ENCODE measurements at regions not wholly inside any gene's neighbourhood (a gene's known extent, or its start where the extent isn't known, plus 50 kb on each side); places are given as distances from the start of the nearest gene placed in this dataset.
A peak's percentile ranks its signal among the peaks of the same experiment; 100 is the strongest.

DNA sequence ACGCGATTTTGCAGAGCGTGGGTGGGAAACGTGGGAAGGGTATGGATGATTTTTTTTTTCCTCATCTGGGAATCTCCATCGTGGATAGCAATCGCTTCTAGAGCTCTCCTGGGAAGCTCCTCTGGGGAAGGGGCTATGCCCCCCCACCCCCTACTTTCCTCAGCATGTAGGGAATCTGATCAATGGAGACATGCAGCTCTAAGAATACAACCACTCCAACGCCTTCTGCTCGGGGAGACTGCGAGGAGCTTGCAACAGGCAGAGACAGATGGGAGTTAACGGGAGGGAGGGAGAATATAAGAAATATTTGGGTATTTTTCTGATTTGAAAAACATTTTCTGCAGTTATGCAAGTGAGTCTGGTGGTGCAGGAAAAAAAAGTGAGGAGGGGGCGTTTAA lies 104.6 kb upstream of the HSD17B12 start:
- DNase-seq (ENCODE audit: low read depth): no peak

GRCh38 chr11:43576320-43576802 lies 104.2 kb upstream of the HSD17B12 start:
- no peak for DNase-seq (ENCODE audit: low read depth)

DNA sequence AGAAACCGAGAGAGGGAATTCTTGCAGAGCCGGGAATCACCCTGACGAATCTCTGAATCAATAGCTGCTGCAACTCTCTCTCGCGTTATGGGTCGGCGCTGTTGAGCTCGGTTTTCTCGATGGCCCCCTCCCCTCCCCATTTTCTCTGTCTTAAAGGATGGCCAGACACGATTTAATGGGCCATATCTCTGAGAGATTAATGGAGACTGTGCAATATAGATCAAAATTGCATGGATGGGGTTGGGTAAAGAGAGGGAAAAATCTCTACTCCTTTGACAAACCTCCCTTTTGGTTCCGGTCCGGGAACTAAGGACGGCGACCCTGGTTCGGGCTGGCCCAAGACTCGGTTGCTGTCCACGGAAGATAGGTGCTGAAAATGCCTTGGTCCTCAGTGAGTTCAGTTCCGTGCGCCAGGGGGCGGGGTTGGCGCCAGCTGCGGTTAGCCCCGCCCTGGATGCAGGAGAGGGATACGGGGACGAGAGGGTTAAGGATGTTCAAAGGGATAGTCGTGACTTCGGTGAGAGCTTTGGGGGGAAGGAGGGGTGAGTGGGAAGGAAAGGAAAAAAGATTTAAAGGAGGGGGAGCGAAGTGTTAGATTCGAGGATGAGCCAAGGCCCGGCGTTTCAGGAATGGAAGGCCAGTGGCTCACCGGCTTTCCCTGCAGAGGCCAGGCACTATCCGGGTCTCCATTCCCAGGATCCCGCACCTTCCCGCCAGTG lies 103.6 kb upstream of the HSD17B12 start:
- peak; percentile 12 for DNase-seq (ENCODE audit: low read depth)

- no peak for DNase-seq (ENCODE audit: low read depth)
Measured at GRCh38 chr11:43577566-43578264, 102.8 kb upstream of the HSD17B12 start.

GRCh38 chr11:43578346-43579170 lies 102.0 kb upstream of the HSD17B12 start:
- peak; percentile 20 for DNase-seq (ENCODE audit: low read depth)

DNA sequence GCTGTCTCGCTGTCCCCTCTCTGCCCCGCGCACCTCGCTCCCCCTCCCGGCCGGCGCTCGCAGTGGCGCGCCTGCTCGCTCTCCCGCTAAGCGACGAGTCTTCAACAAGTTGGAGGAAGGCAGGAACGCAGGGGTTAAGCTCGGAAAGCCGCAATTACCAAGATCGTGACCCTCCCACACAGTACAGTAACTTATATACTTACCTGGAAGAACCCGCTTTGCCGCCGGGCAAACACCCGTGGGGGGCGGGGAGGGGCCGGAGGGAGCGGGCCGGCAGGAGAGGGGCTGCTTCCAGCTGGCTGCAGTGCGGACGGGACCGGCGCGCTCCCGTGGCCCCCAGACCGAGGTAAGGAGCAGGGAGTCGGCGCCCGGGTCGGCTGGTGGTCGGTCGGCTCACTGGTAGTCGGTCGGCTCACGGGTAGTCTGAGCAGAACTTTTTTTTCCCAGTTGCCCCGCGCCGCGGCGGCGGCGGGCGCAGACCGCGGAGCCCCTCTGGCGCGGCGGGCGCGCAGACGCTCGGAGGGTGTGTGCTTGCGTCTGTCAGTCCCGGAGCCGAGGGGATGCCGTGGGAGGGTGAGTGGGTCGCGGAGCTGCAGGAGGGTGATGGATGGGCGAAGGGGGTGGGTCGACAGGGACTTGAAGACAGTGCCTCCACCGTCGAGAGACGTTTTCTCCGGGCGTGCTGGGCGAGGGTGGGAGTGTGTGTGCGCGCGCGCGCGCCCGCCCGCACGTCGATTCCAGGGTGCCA lies 101.2 kb upstream of the HSD17B12 start:
- DNase-seq (ENCODE audit: low read depth): peak; percentile 24

DNA sequence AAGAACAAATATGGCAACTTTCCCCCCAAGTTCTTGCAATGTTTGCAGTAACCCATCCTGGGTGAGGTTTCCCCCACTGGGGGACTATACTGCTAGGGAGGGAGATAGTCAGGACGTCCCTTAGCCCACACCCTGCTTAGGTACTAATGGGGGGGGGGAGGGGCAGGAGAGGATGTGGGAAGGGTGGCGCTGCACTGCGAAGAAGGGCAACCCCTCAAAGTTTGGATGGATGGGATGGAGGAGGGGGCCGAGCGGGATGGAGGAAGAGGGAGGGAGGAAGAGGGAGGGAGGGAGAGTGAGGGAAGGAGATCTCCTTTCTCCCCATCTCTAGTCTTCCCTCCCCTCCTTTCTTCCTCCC lies 100.6 kb upstream of the HSD17B12 start:
- DNase-seq (ENCODE audit: low read depth): no peak

GRCh38 chr11:43580735-43581369 lies 99.7 kb upstream of the HSD17B12 start:
- DNase-seq (ENCODE audit: low read depth): no peak

GRCh38 chr11:43581370-43582023 lies 99.0 kb upstream of the HSD17B12 start:
- no peak for DNase-seq (ENCODE audit: low read depth)

DNA sequence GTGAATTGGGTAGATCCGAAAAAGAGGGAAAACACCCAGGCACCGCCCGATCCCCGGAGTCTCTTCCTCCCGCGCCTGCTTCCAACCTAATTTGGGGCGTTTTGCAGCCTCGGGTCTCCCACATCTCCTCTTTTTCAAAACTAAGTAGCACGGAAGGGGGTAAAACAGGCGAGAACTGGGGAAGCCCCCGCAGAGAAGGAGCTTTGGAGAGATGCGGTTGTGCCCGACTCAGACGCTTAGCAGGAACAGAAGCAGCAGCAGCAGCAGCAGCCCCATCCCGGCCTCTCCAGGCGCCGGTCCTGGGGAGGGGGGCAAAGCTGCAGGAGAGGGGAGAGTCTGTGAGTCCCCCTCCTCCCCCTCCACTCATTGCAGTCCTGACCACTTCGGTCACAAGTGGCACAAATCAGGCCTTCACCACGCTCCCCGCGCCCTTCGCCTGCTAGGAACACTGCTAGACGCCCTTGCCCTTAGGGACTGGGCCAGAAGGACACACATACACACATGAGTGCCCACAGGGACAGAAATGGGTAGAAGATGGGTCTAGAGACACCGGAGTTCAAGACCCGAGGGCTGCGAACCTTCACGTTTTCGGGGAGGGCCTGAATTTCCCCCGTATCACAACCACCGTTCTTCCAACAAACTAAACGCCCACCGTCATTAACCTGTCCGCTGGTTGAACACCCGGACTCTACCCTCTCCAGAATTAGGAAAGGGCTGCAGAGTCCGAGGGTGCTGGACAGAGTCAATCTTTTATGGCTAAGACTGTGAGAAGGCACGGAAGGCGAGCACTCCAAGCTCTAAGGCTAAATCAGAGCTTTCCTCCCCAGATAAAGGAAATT lies 98.3 kb upstream of the HSD17B12 start:
- no peak for DNase-seq (ENCODE audit: low read depth)

GRCh38 chr11:43582863-43583462 lies 97.6 kb upstream of the HSD17B12 start:
- DNase-seq (ENCODE audit: low read depth): no peak

- no peak for DNase-seq (ENCODE audit: low read depth)
Measured at GRCh38 chr11:43583548-43583947, 97.0 kb upstream of the HSD17B12 start.

GRCh38 chr11:43585877-43586608 lies 94.5 kb upstream of the HSD17B12 start:
- DNase-seq (ENCODE audit: low read depth): no peak

GRCh38 chr11:43589601-43590250 lies 90.8 kb upstream of the HSD17B12 start:
- DNase-seq (ENCODE audit: low read depth): no peak

- DNase-seq (ENCODE audit: low read depth): no peak
Measured at GRCh38 chr11:43601511-43601910, 79.0 kb upstream of the HSD17B12 start.

DNA sequence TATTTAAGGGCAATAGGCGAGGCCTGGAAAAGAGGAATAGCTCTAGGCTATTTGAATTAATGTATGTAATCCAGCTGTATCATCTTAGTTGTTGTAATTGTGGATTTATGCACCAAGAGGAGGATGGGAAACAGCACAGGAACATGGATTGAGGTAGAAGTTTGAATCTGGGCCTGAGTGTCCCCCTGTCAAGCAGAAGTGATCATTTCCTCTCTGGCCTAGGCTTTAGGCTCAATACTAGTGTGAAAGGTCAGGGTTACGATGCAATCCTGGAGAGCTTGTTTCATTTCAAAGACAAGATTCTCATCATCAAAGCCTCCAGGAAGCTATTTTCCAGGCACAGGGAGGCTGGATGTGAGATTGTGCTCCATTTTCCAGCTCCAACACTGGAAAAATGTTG lies 77.9 kb upstream of the HSD17B12 start:
- DNase-seq (ENCODE audit: low read depth): no peak

DNA sequence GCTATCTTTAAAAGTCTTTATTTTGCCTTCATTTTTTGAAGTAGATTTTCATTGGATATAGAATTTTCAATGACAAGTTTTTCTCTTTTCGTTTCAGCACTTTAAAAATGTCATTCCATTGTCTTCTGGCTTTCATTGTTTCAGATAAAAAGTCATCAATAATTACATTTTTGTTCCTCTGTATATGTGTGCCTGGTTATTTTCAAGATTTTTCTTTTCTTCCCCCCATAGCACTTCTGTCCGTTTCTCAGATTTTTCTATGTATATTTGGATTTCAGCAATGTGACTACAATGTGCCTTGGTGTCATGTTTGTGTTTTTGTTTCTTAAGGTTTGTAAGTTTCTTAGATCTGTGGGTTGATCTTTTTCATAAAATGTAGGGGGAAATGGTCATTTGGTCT lies 66.3 kb upstream of the HSD17B12 start:
- DNase-seq (ENCODE audit: low read depth): no peak

GRCh38 chr11:43619863-43620505 lies 60.6 kb upstream of the HSD17B12 start:
- no peak for DNase-seq (ENCODE audit: low read depth)

Data from fibroblast of gingiva (primary cell).